DOHH2 (cell line): ENCODE measurements at regions not wholly inside any gene's neighbourhood (a gene's known extent, or its start where the extent isn't known, plus 50 kb on each side); places are given as distances from the start of the nearest gene placed in this dataset.

Source experiments
- H3F3A ChIP-seq: fragments of 200-600 bp; sonication (generic), shearing (Covaris generic); 2 replicates; pipeline ENCODE4 v1.6.0; 2016; ENCODE audit warnings: antibody characterized with exemption, mild to moderate bottlenecking; ENCODE audit not compliant: control insufficient read depth, insufficient read depth
- H3K27ac ChIP-seq: fragments of 200-600 bp; sonication (generic); 2 replicates; pipeline ENCODE4 v1.5.1; 2014; ENCODE audit warnings: low read depth, mild to moderate bottlenecking, low read length, moderate library complexity
- H3K27me3 ChIP-seq: fragments of 200-600 bp; sonication (generic); 2 replicates; pipeline ENCODE4 v1.6.1; 2014; ENCODE audit warnings: mild to moderate bottlenecking, low read length, mixed read lengths; ENCODE audit not compliant: control insufficient read depth
- H3K36me3 ChIP-seq: fragments of 200-600 bp; sonication (generic); 2 replicates; pipeline ENCODE4 v1.6.1; 2014; ENCODE audit warnings: mild to moderate bottlenecking, low read length, moderate library complexity, mixed read lengths; ENCODE audit not compliant: control insufficient read depth
- H3K4me1 ChIP-seq: fragments of 200-600 bp; sonication (generic); 2 replicates; pipeline ENCODE4 v1.6.1; 2014; ENCODE audit warnings: mild to moderate bottlenecking, low read length, mixed read lengths; ENCODE audit not compliant: control insufficient read depth
- H3K4me2 ChIP-seq: fragments of 200-600 bp; sonication (generic); 2 replicates; pipeline ENCODE4 v1.6.0; 2014; ENCODE audit warnings: mild to moderate bottlenecking, low read length, moderate library complexity
- H3K4me3 ChIP-seq: fragments of 200-600 bp; sonication (generic); 2 replicates; pipeline ENCODE4 v1.5.1; 2014; ENCODE audit warnings: mild to moderate bottlenecking, low read length, mixed read lengths
- H3K79me2 ChIP-seq: fragments of 200-600 bp; sonication (generic); 2 replicates; pipeline ENCODE4 v1.6.1; 2014; ENCODE audit warnings: mild to moderate bottlenecking, low read length, mixed read lengths; ENCODE audit not compliant: control insufficient read depth
- H3K9me2 ChIP-seq: fragments of 200-600 bp; sonication (generic); replicated peaks from 2 replicates; pipeline ENCODE4 v1.6.1; 2014; ENCODE audit warnings: mild to moderate bottlenecking, low read length, mixed read lengths; ENCODE audit not compliant: control insufficient read depth
- H3K9me3 ChIP-seq: fragments of 200-600 bp; sonication (generic); 2 replicates; pipeline ENCODE4 v1.6.1; 2014; ENCODE audit warnings: antibody characterized with exemption, low read length, mixed read lengths; ENCODE audit not compliant: control insufficient read depth, insufficient read depth
- H4K20me1 ChIP-seq: fragments of 200-600 bp; sonication (generic); 2 replicates; pipeline ENCODE4 v1.6.0; 2014; ENCODE audit warnings: low read depth, mild to moderate bottlenecking, antibody characterized with exemption, low read length, moderate library complexity; ENCODE audit not compliant: control insufficient read depth, insufficient read depth
- CTCF ChIP-seq: fragments of 200-600 bp; sonication (generic); IDR thresholded peaks from one replicate; pipeline ENCODE4 v1.5.1; 2014; ENCODE audit warnings: antibody characterized with exemption, mild to moderate bottlenecking, low read depth, low read length; ENCODE audit not compliant: poor library complexity, severe bottlenecking
- EZH2phosphoT487 ChIP-seq: fragments of 200-600 bp; sonication (generic); IDR thresholded peaks from 2 replicates; pipeline ENCODE4 v1.6.1; 2017; ENCODE audit warnings: borderline replicate concordance, mild to moderate bottlenecking, antibody characterized with exemption, low read length, moderate library complexity, mixed read lengths

DNA sequence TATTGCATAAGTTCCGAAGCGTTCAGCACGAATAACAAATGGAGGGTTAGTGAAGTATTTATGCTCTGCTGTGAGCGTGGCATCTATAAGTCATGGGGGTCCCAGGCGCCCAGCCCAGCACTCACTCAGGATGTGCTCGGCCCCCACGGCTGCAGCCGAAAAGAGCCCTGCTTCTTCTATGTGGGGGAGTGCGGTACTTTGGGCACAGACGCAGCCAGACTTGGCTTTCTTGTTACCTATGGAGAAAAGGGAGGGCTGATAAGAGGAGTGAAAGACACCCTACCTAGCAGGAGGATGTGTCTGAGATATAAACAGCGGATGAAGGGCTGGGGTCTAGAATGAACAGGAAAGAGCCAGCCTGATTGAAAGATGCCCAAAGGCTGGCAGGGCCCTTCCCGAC, 51.4 kb downstream of the MRPL36 start:
- Histone ChIP-seq H3K27ac (no peak overlapping the region), H3K4me3 (no peak overlapping the region), H3K27me3 (peaks cover 6% of the 10 kb centered on the region), H3K36me3 (no peaks in the 10 kb centered on the region), H3K4me2 (no peak overlapping the region), H3K4me1 (no peaks in the 10 kb centered on the region), H4K20me1 (no peaks in the 10 kb centered on the region), H3K9me3 (no peaks in the 10 kb centered on the region), H3K79me2 (no peaks in the 10 kb centered on the region), H3F3A (no peaks in the 10 kb centered on the region), H3K9me2 (no peaks in the 10 kb centered on the region)
- no peak for TF ChIP-seq EZH2phosphoT487
- no peak for TF ChIP-seq CTCF

- H3K27me3 ChIP-seq: peaks cover 11% of the 10 kb centered on the region
- no peaks in the 10 kb centered on the region for H3K36me3 ChIP-seq
These were observed 51.9 kb downstream of the MRPL36 start for GRCh38 chr5:1747803-1748085.

GRCh38 chr5:1747079-1747802, 52.4 kb downstream of the MRPL36 start:
- H3K4me1 ChIP-seq: no peaks in the 10 kb centered on the region
- no peak overlapping the region for H3K27ac ChIP-seq
- no peak overlapping the region for H3K4me2 ChIP-seq
- H4K20me1 ChIP-seq: no peaks in the 10 kb centered on the region
- H3K27me3 ChIP-seq: peaks cover 16% of the 10 kb centered on the region
- no peak overlapping the region for H3K4me3 ChIP-seq
- peaks cover 5% of the 10 kb centered on the region; the same call in 1 of the 2 replicates for H3K9me3 ChIP-seq
- no peak for TF ChIP-seq EZH2phosphoT487
- TF ChIP-seq CTCF: no peak
- H3K79me2 ChIP-seq: no peaks in the 10 kb centered on the region
- no peaks in the 10 kb centered on the region for H3F3A ChIP-seq
- H3K36me3 ChIP-seq: no peaks in the 10 kb centered on the region
- no peaks in the 10 kb centered on the region for H3K9me2 ChIP-seq

More at GRCh38 chr5:1747803-1748085, 51.9 kb downstream of the MRPL36 start:
- H3K4me2 ChIP-seq: no peak overlapping the region
- no peaks in the 10 kb centered on the region for H3K9me2 ChIP-seq
- H3K4me3 ChIP-seq: no peak overlapping the region
- no peaks in the 10 kb centered on the region for H3K4me1 ChIP-seq
- no peak overlapping the region for H3K27ac ChIP-seq
- no peak for TF ChIP-seq EZH2phosphoT487
- TF ChIP-seq CTCF: no peak
- H3K79me2 ChIP-seq: no peaks in the 10 kb centered on the region
- no peaks in the 10 kb centered on the region for H4K20me1 ChIP-seq
- peaks cover under 1% of the 10 kb centered on the region; the same call in 1 of the 2 replicates for H3K9me3 ChIP-seq
- no peaks in the 10 kb centered on the region for H3F3A ChIP-seq
